HepG2 (cell line): ENCODE measurements at regions not wholly inside any gene's neighbourhood (a gene's known extent, or its start where the extent isn't known, plus 50 kb on each side); places are given as distances from the start of the nearest gene placed in this dataset.

ENCODE experiments used
- AGO2 ChIP-seq: fragments of 200-400 bp; formaldehyde crosslinking; optimal IDR thresholded peaks from 2 replicates; pipeline ENCODE3; 2017; ENCODE audit warnings: mild to moderate bottlenecking, low read depth, low read length, moderate library complexity
- FOSL1 ChIP-seq: sonication (generic); formaldehyde crosslinking; IDR thresholded peaks from 2 replicates; pipeline ENCODE4 v1.9.0; 2021; ENCODE audit warnings: missing genetic modification reagents, borderline replicate concordance
- GATAD2A ChIP-seq: IDR thresholded peaks from 2 replicates; pipeline ENCODE4 v1.6.1; 2016
- HNF1A ChIP-seq, 2 experiments: sonication (generic) in 1 of 2; formaldehyde crosslinking in 1 of 2; IDR thresholded peaks; 2 replicates each; pipeline versions ENCODE4 v1.4.0 to v1.6.1; 2016 to 2020; ENCODE audit warnings: borderline replicate concordance in 1 of 2, low read depth in 1 of 2, mild to moderate bottlenecking in 1 of 2, missing genetic modification reagents in 1 of 2
- JUND ChIP-seq: sonication (generic); formaldehyde crosslinking; IDR thresholded peaks from 2 replicates; pipeline ENCODE4 v1.8.0; 2022; ENCODE audit warnings: mild to moderate bottlenecking, missing genetic modification reagents
- MAX ChIP-seq: IDR thresholded peaks from 2 replicates; pipeline ENCODE4 v1.6.1; 2012; ENCODE audit warnings: inconsistent platforms
- MIER3 ChIP-seq: IDR thresholded peaks from 2 replicates; pipeline ENCODE4 v1.6.1; 2016; ENCODE audit warnings: missing compliant biosample characterization, borderline replicate concordance
- NFRKB ChIP-seq: fragments of 450-650 bp; IDR thresholded peaks from 2 replicates; pipeline ENCODE4 v1.6.1; 2017
- RELA ChIP-seq: sonication (generic); formaldehyde crosslinking; IDR thresholded peaks from 2 replicates; pipeline ENCODE4 v1.4.0; 2020; ENCODE audit warnings: missing genetic modification reagents
- RORA ChIP-seq: sonication (generic); formaldehyde crosslinking; IDR thresholded peaks from 2 replicates; pipeline ENCODE4 v1.5.0; 2020; ENCODE audit warnings: mild to moderate bottlenecking, missing genetic modification reagents, moderate library complexity
- SALL1 ChIP-seq: sonication (generic); formaldehyde crosslinking; IDR thresholded peaks from 2 replicates; pipeline ENCODE4 v1.8.0; 2022; ENCODE audit warnings: mild to moderate bottlenecking, missing genetic modification reagents
- TBX3 ChIP-seq: fragments of 450-650 bp; IDR thresholded peaks from 2 replicates; pipeline ENCODE4 v1.6.1; 2017; ENCODE audit warnings: antibody characterized with exemption, mild to moderate bottlenecking, inconsistent platforms, borderline replicate concordance
- ZBTB26 ChIP-seq: IDR thresholded peaks from 2 replicates; pipeline ENCODE4 v1.6.1; 2016; ENCODE audit warnings: missing compliant biosample characterization, missing genetic modification reagents, borderline replicate concordance
- ZNF232 ChIP-seq: sonication (generic); formaldehyde crosslinking; IDR thresholded peaks from 2 replicates; pipeline ENCODE4 v1.4.0; 2020; ENCODE audit warnings: missing genetic modification reagents, borderline replicate concordance
- ZNF343 ChIP-seq: sonication (generic); formaldehyde crosslinking; IDR thresholded peaks from 2 replicates; pipeline ENCODE4 v1.4.0; 2020; ENCODE audit warnings: mild to moderate bottlenecking, missing genetic modification reagents
- ZNF350 ChIP-seq: sonication (generic); formaldehyde crosslinking; IDR thresholded peaks from 2 replicates; pipeline ENCODE4 v1.4.0; 2020; ENCODE audit warnings: mild to moderate bottlenecking, low read depth, missing genetic modification reagents, borderline replicate concordance
- ZNF549 ChIP-seq: sonication (generic); formaldehyde crosslinking; IDR thresholded peaks from 2 replicates; pipeline ENCODE4 v1.5.0; 2020; ENCODE audit warnings: missing genetic modification reagents
- ZNF713 ChIP-seq: sonication (generic); formaldehyde crosslinking; IDR thresholded peaks from 2 replicates; pipeline ENCODE4 v1.4.0; 2020; ENCODE audit warnings: mild to moderate bottlenecking, missing genetic modification reagents
- ZNF773 ChIP-seq: sonication (generic); formaldehyde crosslinking; IDR thresholded peaks from 2 replicates; pipeline ENCODE4 v1.4.0; 2020; ENCODE audit warnings: missing genetic modification reagents, borderline replicate concordance
- TF ChIP-seq, protein P1 (sequence below): IDR thresholded peaks from 2 replicates; pipeline ENCODE4 v1.6.1; 2016; ENCODE audit warnings: low read depth, control low read depth
- TF ChIP-seq, protein P2 (sequence below): sonication (generic); formaldehyde crosslinking; IDR thresholded peaks from 2 replicates; pipeline ENCODE4 v1.4.0; 2020; ENCODE audit warnings: mild to moderate bottlenecking, missing genetic modification reagents

- no peak for TF ChIP-seq ZNF773
- TF ChIP-seq JUND: no peak
- no peak for TF ChIP-seq FOSL1 (CRISPR knock-in tag)
- TF ChIP-seq ZNF343 (CRISPR knock-in tag): no peak
- TF ChIP-seq, protein P1, sequence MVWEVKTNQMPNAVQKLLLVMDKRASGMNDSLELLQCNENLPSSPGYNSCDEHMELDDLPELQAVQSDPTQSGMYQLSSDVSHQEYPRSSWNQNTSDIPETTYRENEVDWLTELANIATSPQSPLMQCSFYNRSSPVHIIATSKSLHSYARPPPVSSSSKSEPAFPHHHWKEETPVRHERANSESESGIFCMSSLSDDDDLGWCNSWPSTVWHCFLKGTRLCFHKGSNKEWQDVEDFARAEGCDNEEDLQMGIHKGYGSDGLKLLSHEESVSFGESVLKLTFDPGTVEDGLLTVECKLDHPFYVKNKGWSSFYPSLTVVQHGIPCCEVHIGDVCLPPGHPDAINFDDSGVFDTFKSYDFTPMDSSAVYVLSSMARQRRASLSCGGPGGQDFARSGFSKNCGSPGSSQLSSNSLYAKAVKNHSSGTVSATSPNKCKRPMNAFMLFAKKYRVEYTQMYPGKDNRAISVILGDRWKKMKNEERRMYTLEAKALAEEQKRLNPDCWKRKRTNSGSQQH: 0 out of 2 replicates have a peak, but pooled peaks have one; percentile 23
- TF ChIP-seq ZNF350 (CRISPR knock-in tag): 0 out of 2 replicates have a peak, but pooled peaks have one; percentile 14
- no peak for TF ChIP-seq TBX3
- TF ChIP-seq GATAD2A (CRISPR knock-in tag): peak; percentile 84
- TF ChIP-seq AGO2: no peak
- TF ChIP-seq HNF1A (IDR thresholded peaks at IDR 0.05; ENCODE audit: low read depth): peak; percentile 44; the same call in 1 of the 2 replicates
- peak; percentile 63; the same call in 1 of the 2 replicates for TF ChIP-seq HNF1A (CRISPR knock-in tag; IDR thresholded peaks at IDR 0.05; ENCODE audit: borderline replicate concordance)
- TF ChIP-seq RELA (CRISPR knock-in tag): no peak
- peak; percentile 91 for TF ChIP-seq SALL1 (CRISPR knock-in tag)
- TF ChIP-seq ZNF232 (CRISPR knock-in tag): no peak
- TF ChIP-seq, protein P2, sequence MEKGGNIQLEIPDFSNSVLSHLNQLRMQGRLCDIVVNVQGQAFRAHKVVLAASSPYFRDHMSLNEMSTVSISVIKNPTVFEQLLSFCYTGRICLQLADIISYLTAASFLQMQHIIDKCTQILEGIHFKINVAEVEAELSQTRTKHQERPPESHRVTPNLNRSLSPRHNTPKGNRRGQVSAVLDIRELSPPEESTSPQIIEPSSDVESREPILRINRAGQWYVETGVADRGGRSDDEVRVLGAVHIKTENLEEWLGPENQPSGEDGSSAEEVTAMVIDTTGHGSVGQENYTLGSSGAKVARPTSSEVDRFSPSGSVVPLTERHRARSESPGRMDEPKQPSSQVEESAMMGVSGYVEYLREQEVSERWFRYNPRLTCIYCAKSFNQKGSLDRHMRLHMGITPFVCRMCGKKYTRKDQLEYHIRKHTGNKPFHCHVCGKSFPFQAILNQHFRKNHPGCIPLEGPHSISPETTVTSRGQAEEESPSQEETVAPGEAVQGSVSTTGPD: no peak
- TF ChIP-seq ZNF713 (CRISPR knock-in tag): no peak
- TF ChIP-seq NFRKB: no peak
- peak; percentile 97 for TF ChIP-seq MAX
- TF ChIP-seq RORA (CRISPR knock-in tag): no peak
- TF ChIP-seq ZBTB26 (CRISPR knock-in tag): no peak
- no peak for TF ChIP-seq ZNF549 (CRISPR knock-in tag)
- TF ChIP-seq MIER3 (CRISPR knock-in tag): peak; percentile 47; the same call in 1 of the 2 replicates
Observed at GRCh38 chr14:54047645-54048308, 91.2 kb upstream of the BMP4 start (continued).
